Spleen (tissue), 11 donors: ENCODE measurements at regions not wholly inside any gene's neighbourhood (a gene's known extent, or its start where the extent isn't known, plus 50 kb on each side); places are given as distances from the start of the nearest gene placed in this dataset.

Experiments
- DNase-seq: peaks from one replicate; pipeline ENCODE4 v3.0.0-alpha.2; 2020
- H3K27ac ChIP-seq, 8 donors: fragments of 200-600 bp; sonication (generic) in 7 of 8; 1 replicate in 4 of 8; 2 replicates in 4 of 8; pipeline versions ENCODE4 v1.5.0 to v1.8.0; 2016 to 2021; ENCODE audit warnings: inconsistent platforms in 4 of 8, mild to moderate bottlenecking in 4 of 8, moderate library complexity in 1 of 8
- H3K27me3 ChIP-seq, 7 donors: fragments of 200-600 bp; sonication (generic) in 6 of 7; replicated peaks in 1 of 7; 1 replicate in 4 of 7; 2 replicates in 3 of 7; pipeline versions ENCODE4 v1.5.0 to v1.8.0; 2016 to 2021; ENCODE audit warnings: inconsistent platforms in 3 of 7, mild to moderate bottlenecking in 1 of 7
- H3K36me3 ChIP-seq, 6 donors: fragments of 200-600 bp; sonication (generic) in 5 of 6; 1 replicate in 4 of 6; 2 replicates in 2 of 6; pipeline versions ENCODE4 v1.5.0 to v1.8.0; 2016 to 2021; ENCODE audit warnings: inconsistent platforms in 2 of 6
- H3K4me1 ChIP-seq, 6 donors: fragments of 200-600 bp; sonication (generic) in 5 of 6; 1 replicate in 3 of 6; 2 replicates in 3 of 6; pipeline versions ENCODE4 v1.5.0 to v1.8.0; 2016 to 2021; ENCODE audit warnings: inconsistent platforms in 3 of 6
- H3K4me3 ChIP-seq, 8 donors: fragments of 200-600 bp; sonication (generic) in 7 of 8; 1 replicate in 4 of 8; 2 replicates in 4 of 8; pipeline versions ENCODE4 v1.5.0 to v1.8.0; 2016 to 2021; ENCODE audit warnings: inconsistent platforms in 4 of 8, mild to moderate bottlenecking in 4 of 8, moderate library complexity in 2 of 8
- H3K9me3 ChIP-seq, 8 donors: fragments of 200-600 bp; sonication (generic) in 7 of 8; 1 replicate in 4 of 8; 2 replicates in 4 of 8; pipeline versions ENCODE4 v1.5.0 to v1.8.0; 2016 to 2021; ENCODE audit warnings: inconsistent platforms in 4 of 8
- POLR2A ChIP-seq, 3 donors: fragments of 450-650 bp; IDR thresholded peaks; one replicate each; pipeline ENCODE4 v1.5.1; 2017; ENCODE audit warnings: antibody characterized with exemption in 3 of 3, mild to moderate bottlenecking in 1 of 3
- POLR2AphosphoS5 ChIP-seq, 3 donors: sonication (generic); formaldehyde crosslinking; IDR thresholded peaks; one replicate each; pipeline ENCODE4 v1.5.1; 2017; ENCODE audit warnings: antibody characterized with exemption in 3 of 3
- WGBS, 5 donors: extraction: QIAGEN DNeasy Blood & Tissue Kit in 3 of 5; methylation state at CpG; one replicate each; pipeline versions ENCODE4 v1.1.5 to v1.1.7; 2013 to 2018; 5-methylcytosine and 5-hydroxymethylcytosine counted together
- intact Hi-C: fragments of 100-400 bp; cut with DNase I; formaldehyde crosslinking; loops from one replicate; pipeline ENCODE4 v1.15.0; 2023; ENCODE audit warnings: low total_unique reads
- TF ChIP-seq, protein P1 (sequence below), 11 experiments: fragments of 200-600 bp in 7 of 11; fragments of 450-650 bp in 4 of 11; sonication (generic) in 4 of 11; IDR thresholded peaks in 8 of 11; conservative IDR thresholded peaks in 3 of 11; 1 replicate in 7 of 11; 2 replicates in 4 of 11; pipeline versions ENCODE4 v1.4.0 to v1.8.0; 2016 to 2021; ENCODE audit warnings: antibody characterized with exemption in 11 of 11, inconsistent platforms in 4 of 11, mild to moderate bottlenecking in 1 of 11
- donor health status: healthy with polysubstance abuse.
- donor health status: DM: no; HTN: no; CAD: no; lungs with moderate emphysema.
- donor health status: DM: no; HTN: no; CAD: no.
- donor health status: Bipolar disorder and iron deficiency.
- donor health status: healthy.
- donor health status: DM: no; HTN: no; CAD: no.
- donor health status: DM: yes; HTN: yes; CAD: no.

DNA sequence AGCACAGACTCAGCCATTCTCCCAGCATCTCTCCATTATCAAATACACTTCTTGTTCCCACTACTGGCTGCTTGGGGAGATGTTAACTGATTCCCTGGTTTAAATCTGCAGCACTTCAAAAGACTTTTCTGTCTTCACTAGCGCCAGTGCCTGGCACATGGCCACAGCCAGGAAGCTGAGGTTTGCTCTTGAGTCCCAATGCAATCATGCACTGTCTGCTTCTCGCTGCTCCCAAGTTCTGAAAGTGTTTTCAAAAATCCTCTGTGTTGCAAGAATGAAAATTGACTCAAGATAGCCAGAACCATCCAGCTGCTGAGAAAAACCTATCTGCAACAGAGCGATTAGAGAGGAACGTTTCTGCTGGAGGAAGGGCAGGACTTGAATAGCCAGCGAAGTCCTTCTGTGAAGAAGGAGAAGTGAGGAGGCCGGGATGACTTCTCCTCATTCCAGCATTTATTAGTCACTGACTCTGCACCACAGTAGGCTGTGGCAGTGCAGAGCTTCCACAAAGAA, 358.4 kb upstream of the NR2F2 start:
- no peak for DNase-seq
- H3K4me1 ChIP-seq, result peaks cover 0 to 5% (median 0%) of the 10 kb centered on the region in 6 donors
- no peak overlapping the region for H3K27ac ChIP-seq
- H3K27me3 ChIP-seq, result no peaks in the 10 kb centered on the region
- H3K4me3 ChIP-seq, result no peak overlapping the region
- peaks cover 0 to 9% (median 0%) of the 10 kb centered on the region in 8 donors for H3K9me3 ChIP-seq
- intact Hi-C loops, result no loop called here
- H3K36me3 ChIP-seq, result no peaks in the 10 kb centered on the region
- TF ChIP-seq POLR2AphosphoS5 (IDR thresholded peaks at IDR 0.05) (no peak), POLR2A (IDR thresholded peaks at IDR 0.05) (no peak)
- TF ChIP-seq, protein P1, sequence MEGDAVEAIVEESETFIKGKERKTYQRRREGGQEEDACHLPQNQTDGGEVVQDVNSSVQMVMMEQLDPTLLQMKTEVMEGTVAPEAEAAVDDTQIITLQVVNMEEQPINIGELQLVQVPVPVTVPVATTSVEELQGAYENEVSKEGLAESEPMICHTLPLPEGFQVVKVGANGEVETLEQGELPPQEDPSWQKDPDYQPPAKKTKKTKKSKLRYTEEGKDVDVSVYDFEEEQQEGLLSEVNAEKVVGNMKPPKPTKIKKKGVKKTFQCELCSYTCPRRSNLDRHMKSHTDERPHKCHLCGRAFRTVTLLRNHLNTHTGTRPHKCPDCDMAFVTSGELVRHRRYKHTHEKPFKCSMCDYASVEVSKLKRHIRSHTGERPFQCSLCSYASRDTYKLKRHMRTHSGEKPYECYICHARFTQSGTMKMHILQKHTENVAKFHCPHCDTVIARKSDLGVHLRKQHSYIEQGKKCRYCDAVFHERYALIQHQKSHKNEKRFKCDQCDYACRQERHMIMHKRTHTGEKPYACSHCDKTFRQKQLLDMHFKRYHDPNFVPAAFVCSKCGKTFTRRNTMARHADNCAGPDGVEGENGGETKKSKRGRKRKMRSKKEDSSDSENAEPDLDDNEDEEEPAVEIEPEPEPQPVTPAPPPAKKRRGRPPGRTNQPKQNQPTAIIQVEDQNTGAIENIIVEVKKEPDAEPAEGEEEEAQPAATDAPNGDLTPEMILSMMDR (IDR thresholded peaks at IDR 0.05 in 8 of 11, conservative IDR thresholded peaks at IDR 0.05 in 3 of 11), result no peak
- WGBS, 5 donors, result 45 to 54% (median 51%) methylated on average over 6 of the region's 6 CpGs

DNA sequence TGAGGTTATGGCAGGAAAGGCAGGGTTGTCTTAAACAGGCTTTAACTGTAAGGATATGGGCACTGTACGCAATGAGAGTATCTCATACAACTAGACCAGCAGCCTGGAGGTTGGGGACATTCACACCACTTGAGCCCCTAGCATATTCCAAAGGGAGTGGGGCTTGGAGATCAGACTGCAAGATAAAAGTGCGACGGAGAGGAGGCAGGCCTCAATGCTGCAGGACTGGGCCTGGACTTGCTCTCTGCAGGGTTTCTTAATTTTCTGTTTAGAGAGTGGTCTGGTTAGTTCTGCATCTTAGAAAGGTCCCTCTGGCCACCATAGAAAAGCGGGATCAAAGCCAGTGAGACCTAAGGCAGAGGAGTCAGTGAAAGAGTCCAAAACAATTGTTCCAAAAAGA, 357.7 kb upstream of the NR2F2 start:
- Histone ChIP-seq H3K4me1 (peaks cover 0 to 5% (median 0%) of the 10 kb centered on the region in 6 donors), H3K27ac (no peak overlapping the region), H3K27me3 (no peaks in the 10 kb centered on the region), H3K4me3 (no peak overlapping the region), H3K9me3 (peaks cover 0 to 9% (median 0%) of the 10 kb centered on the region in 8 donors), H3K36me3 (no peaks in the 10 kb centered on the region)
- intact Hi-C loops, result no loop called here
- WGBS, 5 donors, result 83 to 96% (median 90%) methylated on average over 4 of the region's 4 CpGs
- no peak for DNase-seq
- TF ChIP-seq, protein P1 (IDR thresholded peaks at IDR 0.05 in 8 of 11, conservative IDR thresholded peaks at IDR 0.05 in 3 of 11), result no peak
- TF ChIP-seq POLR2AphosphoS5 (IDR thresholded peaks at IDR 0.05) (no peak), POLR2A (IDR thresholded peaks at IDR 0.05) (no peak)

DNA sequence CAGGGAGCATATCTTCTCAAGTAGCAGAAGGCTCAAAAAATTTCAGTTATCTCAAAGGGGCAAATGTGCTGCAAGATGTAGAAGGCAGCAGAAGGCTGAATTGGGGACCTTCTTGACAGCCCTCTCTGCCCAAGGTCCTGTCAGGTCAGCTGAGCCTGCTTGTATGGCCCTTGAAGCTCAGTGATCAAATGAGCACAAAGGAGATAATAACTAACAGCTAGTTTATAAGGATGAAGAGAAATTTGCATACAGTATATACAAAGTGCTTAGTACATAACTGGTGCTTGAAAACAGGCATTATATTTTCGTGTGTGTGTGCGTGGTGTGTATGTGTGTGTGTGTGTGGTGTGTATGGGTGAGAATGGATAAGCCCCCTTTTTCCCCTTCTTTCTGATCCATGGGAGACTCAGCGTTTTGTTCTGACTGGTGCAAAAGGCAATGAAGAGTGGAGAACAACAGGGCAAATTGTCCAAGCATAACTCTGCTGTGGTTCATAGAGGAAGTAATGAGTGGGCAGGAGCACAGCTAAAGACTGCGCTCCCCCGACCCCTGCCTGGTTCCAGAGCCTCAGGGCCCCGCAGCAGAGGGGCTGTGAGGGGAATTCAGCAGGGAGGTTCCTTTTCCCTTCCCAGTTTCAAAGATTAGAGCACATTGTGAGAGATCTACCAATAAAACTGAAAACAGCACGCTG, 356.8 kb upstream of the NR2F2 start:
- no peak for DNase-seq
- no peak for TF ChIP-seq POLR2A (IDR thresholded peaks at IDR 0.05)
- TF ChIP-seq, protein P1 (IDR thresholded peaks at IDR 0.05 in 8 of 11, conservative IDR thresholded peaks at IDR 0.05 in 3 of 11), result no peak
- TF ChIP-seq POLR2AphosphoS5 (IDR thresholded peaks at IDR 0.05), result no peak
- H3K27me3 ChIP-seq, result no peaks in the 10 kb centered on the region
- intact Hi-C loops, result no loop called here
- H3K4me1 ChIP-seq, result peaks cover 0 to 5% (median 0%) of the 10 kb centered on the region in 6 donors
- H3K36me3 ChIP-seq, result no peaks in the 10 kb centered on the region
- H3K27ac ChIP-seq, result no peak overlapping the region
- peaks cover 0 to 9% (median 0%) of the 10 kb centered on the region in 8 donors for H3K9me3 ChIP-seq
- H3K4me3 ChIP-seq, result no peak overlapping the region
- 44 to 57% (median 54%) methylated on average over 7 of the region's 7 CpGs for WGBS, 5 donors

DNA sequence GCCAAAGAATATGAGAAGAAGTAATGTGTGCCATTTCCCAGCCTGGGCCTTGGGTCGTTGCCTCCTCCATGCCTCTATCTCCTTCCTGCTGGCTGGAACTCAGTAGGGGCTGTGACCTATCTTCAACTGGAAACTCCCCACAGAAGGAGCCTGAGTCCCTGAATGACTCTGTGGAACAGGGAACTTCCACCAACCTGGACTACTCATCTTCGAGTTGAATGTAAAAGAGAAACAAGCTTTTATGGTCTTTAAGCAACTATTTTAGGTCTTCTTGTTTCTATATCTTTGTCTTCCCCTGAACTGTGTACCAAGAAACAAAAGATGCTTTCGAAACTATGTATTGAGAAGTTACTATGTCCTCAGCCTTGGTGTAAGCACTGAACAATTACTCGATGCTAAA, 355.3 kb upstream of the NR2F2 start:
- WGBS, 5 donors, result 71 to 88% (median 77%) methylated on average over 4 of the region's 4 CpGs
- Histone ChIP-seq H3K4me3 (no peak overlapping the region), H3K36me3 (no peaks in the 10 kb centered on the region), H3K9me3 (peaks cover 0 to 9% (median 0%) of the 10 kb centered on the region in 8 donors), H3K27me3 (no peaks in the 10 kb centered on the region), H3K27ac (no peak overlapping the region), H3K4me1 (peaks cover 0 to 5% (median 0%) of the 10 kb centered on the region in 6 donors)
- intact Hi-C loops, result no loop called here
- TF ChIP-seq, protein P1 (IDR thresholded peaks at IDR 0.05 in 8 of 11, conservative IDR thresholded peaks at IDR 0.05 in 3 of 11), result no peak
- no peak for DNase-seq
